ENCODE measurements at regions not wholly inside any gene's neighbourhood (a gene's known extent, or its start where the extent isn't known, plus 50 kb on each side); places are given as distances from the start of the nearest gene placed in this dataset.

DNA sequence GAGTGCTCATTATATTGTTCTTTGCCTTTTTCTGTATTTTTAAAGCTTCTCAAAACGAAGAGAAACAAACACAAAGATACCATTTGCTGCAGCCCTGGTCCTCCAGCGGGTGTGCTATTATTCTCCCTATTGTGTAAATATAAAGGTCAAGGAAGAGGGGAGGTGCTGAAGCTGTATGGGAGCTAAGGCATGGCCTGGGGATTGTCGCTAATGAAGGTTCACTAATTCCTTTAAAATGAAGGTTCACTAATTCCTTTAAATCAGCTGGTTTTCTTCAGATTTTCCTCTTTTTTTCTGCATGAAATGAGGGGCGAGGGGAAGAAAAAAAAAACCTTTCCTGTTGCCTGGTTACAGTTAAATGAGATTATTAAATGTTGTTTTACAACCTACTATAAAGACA is 74.5 kb upstream of the MAP1B start:
- no peak for DNase-seq (ENCODE audit: low spot score, unreplicated experiment)
- Mint-ChIP-seq H3K9me3 (ENCODE audit: low read depth) (peaks cover 3% of the 10 kb centered on the region), H3K4me3 (ENCODE audit: low read depth) (no peak overlapping the region), H3K27me3 (no peaks in the 10 kb centered on the region), H3K36me3 (ENCODE audit: insufficient read depth) (no peaks in the 10 kb centered on the region), H3K4me1 (ENCODE audit: low read depth) (peaks cover 12% of the 10 kb centered on the region), H3K27ac (no peak overlapping the region)
- TF ChIP-seq CTCF (IDR thresholded peaks at IDR 0.05; ENCODE audit: unreplicated experiment), result no peak

DNA sequence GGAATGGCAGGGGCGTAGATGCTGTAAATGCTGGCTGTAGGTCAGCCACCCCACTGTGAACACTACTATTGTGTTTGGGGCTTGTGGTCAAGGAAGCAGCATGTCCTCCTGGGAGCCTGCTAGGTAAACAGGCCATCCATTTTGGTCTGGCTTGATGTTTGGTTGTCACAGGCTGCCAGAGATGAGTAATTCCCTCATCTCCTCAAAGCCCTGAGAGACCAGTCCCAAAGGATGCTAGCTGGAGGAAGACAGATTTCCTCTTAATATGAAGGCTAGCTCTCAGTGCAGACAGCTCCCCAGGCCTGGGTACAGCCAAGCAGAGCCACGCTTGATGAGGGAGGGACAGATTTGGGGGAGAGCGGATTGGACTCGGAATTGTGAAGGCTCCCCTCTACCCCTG is 72.5 kb upstream of the MAP1B start:
- TF ChIP-seq CTCF (IDR thresholded peaks at IDR 0.05; ENCODE audit: unreplicated experiment), result no peak
- H3K27me3 Mint-ChIP-seq, result no peaks in the 10 kb centered on the region
- no peak for DNase-seq (ENCODE audit: low spot score, unreplicated experiment)
- H3K9me3 Mint-ChIP-seq (ENCODE audit: low read depth), result no peaks in the 10 kb centered on the region
- H3K36me3 Mint-ChIP-seq (ENCODE audit: insufficient read depth), result no peaks in the 10 kb centered on the region
- peaks cover 17% of the 10 kb centered on the region for H3K4me1 Mint-ChIP-seq (ENCODE audit: low read depth)
- H3K4me3 Mint-ChIP-seq (ENCODE audit: low read depth), result no peak overlapping the region
- H3K27ac Mint-ChIP-seq, result no peak overlapping the region

- no peak for DNase-seq (ENCODE audit: low spot score, unreplicated experiment)
- Mint-ChIP-seq H3K4me1 (ENCODE audit: low read depth) (peaks cover 17% of the 10 kb centered on the region), H3K36me3 (ENCODE audit: insufficient read depth) (no peaks in the 10 kb centered on the region), H3K27me3 (no peaks in the 10 kb centered on the region), H3K4me3 (ENCODE audit: low read depth) (no peak overlapping the region), H3K27ac (no peak overlapping the region), H3K9me3 (ENCODE audit: low read depth) (no peaks in the 10 kb centered on the region)
- no peak for TF ChIP-seq CTCF (IDR thresholded peaks at IDR 0.05; ENCODE audit: unreplicated experiment)
Measured at GRCh38 chr5:72035831-72036230, 71.4 kb upstream of the MAP1B start.

- Mint-ChIP-seq H3K27me3 (no peaks in the 10 kb centered on the region), H3K9me3 (ENCODE audit: low read depth) (no peaks in the 10 kb centered on the region), H3K27ac (no peak overlapping the region), H3K4me1 (ENCODE audit: low read depth) (peaks cover 13% of the 10 kb centered on the region), H3K4me3 (ENCODE audit: low read depth) (no peak overlapping the region), H3K36me3 (ENCODE audit: insufficient read depth) (no peaks in the 10 kb centered on the region)
- DNase-seq (ENCODE audit: low spot score, unreplicated experiment), result no peak
- no peak for TF ChIP-seq CTCF (IDR thresholded peaks at IDR 0.05; ENCODE audit: unreplicated experiment)
Measured at GRCh38 chr5:72036951-72037350, 70.3 kb upstream of the MAP1B start.

DNA sequence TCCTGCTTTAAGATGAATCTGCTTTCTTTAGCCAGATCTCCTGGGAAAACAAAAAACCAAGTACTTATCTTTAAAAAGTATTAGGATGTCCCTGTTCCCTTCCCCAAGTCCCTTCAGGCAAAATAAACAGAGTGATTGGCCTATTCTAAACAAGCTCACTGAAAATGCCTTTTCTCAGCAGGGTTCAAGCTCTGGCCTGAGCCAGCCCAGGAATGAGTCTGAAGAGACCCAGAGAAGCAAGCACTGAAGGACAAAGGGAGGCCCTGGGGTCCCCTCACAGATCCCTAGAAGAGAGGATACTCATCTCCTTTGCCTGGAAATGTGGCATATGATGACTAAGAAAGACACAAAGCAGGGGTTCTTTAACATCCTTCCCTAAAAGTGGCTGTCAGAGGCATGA is 66.8 kb upstream of the MAP1B start:
- Mint-ChIP-seq H3K4me1 (ENCODE audit: low read depth) (peaks cover 8% of the 10 kb centered on the region), H3K36me3 (ENCODE audit: insufficient read depth) (no peaks in the 10 kb centered on the region), H3K9me3 (ENCODE audit: low read depth) (no peaks in the 10 kb centered on the region), H3K27ac (no peak overlapping the region), H3K4me3 (ENCODE audit: low read depth) (no peak overlapping the region), H3K27me3 (no peaks in the 10 kb centered on the region)
- TF ChIP-seq CTCF (IDR thresholded peaks at IDR 0.05; ENCODE audit: unreplicated experiment), result no peak
- DNase-seq (ENCODE audit: low spot score, unreplicated experiment), result no peak
